Lower leg skin (tissue), 4 donors: ENCODE measurements at regions not wholly inside any gene's neighbourhood (a gene's known extent, or its start where the extent isn't known, plus 50 kb on each side); places are given as distances from the start of the nearest gene placed in this dataset.
"Not testable (repeated sequence)": the region's sequence is repeated elsewhere in the genome, so short reads cannot be mapped to it uniquely, and the experiment has no call there.

Source experiments
- DNase-seq, 2 donors: peaks; one replicate each; pipeline ENCODE4 v3.0.0-alpha.2; 2019; ENCODE audit warnings: low spot score in 2 of 2
- H3K4me3 ChIP-seq: fragments of 200-600 bp; sonication (generic); 2 replicates; pipeline ENCODE4 v1.5.1; 2017; ENCODE audit warnings: mild to moderate bottlenecking, low read depth; ENCODE audit not compliant: poor library complexity, severe bottlenecking
- CTCF ChIP-seq, 3 donors: fragments of 450-650 bp; IDR thresholded peaks; one replicate each; pipeline ENCODE4 v1.5.1; 2016; ENCODE audit warnings: antibody characterized with exemption in 3 of 3, mild to moderate bottlenecking in 3 of 3, moderate library complexity in 2 of 3
- POLR2A ChIP-seq, 2 donors: fragments of 450-650 bp; IDR thresholded peaks; one replicate each; pipeline ENCODE4 v1.6.1; 2016 to 2017; ENCODE audit warnings: antibody characterized with exemption in 2 of 2, mild to moderate bottlenecking in 1 of 2, moderate library complexity in 1 of 2
- WGBS, 2 donors: methylation state at CpG; one replicate each; pipeline ENCODE4 v1.1.5; 2018; 5-methylcytosine and 5-hydroxymethylcytosine counted together
- intact Hi-C: fragments of 100-400 bp; cut with DNase I; formaldehyde crosslinking; loops from one replicate; pipeline ENCODE4 v1.15.0; 2023; ENCODE audit warnings: low total_unique reads

- TF ChIP-seq POLR2A (IDR thresholded peaks at IDR 0.05) = no peak
- no peak overlapping the region for H3K4me3 ChIP-seq
- intact Hi-C loops = no loop called here
- DNase-seq = no peak
Measured at GRCh38 chr7:20479706-20480105, 135.8 kb upstream of the ABCB5 start.

- DNase-seq = no peak
- no peak overlapping the region for H3K4me3 ChIP-seq
- WGBS, 2 donors = 86 to 89% methylated on average over 2 of the region's 2 CpGs
- intact Hi-C loops = no loop called here
- TF ChIP-seq POLR2A (IDR thresholded peaks at IDR 0.05) = no peak
Measured at GRCh38 chr7:20482071-20482470, 133.4 kb upstream of the ABCB5 start.

- 9 to 18% methylated on average over 1 of the region's 1 CpG for WGBS, 2 donors
- no peak for DNase-seq
- no peak for TF ChIP-seq POLR2A (IDR thresholded peaks at IDR 0.05)
- no peak for TF ChIP-seq CTCF (IDR thresholded peaks at IDR 0.05)
- H3K4me3 ChIP-seq = no peak overlapping the region
- intact Hi-C loops = no loop called here
Measured at GRCh38 chr7:20484356-20484755, 131.1 kb upstream of the ABCB5 start.

- H3K4me3 ChIP-seq = no peak overlapping the region
- no peak for DNase-seq
- TF ChIP-seq CTCF (IDR thresholded peaks at IDR 0.05) (no peak), POLR2A (IDR thresholded peaks at IDR 0.05) (no peak)
- intact Hi-C loops = no loop called here
Measured at GRCh38 chr7:20488850-20489249, 126.6 kb upstream of the ABCB5 start.

GRCh38 chr7:20491284-20491683 lies 124.2 kb upstream of the ABCB5 start:
- no peak overlapping the region for H3K4me3 ChIP-seq
- intact Hi-C loops = no loop called here
- TF ChIP-seq CTCF (IDR thresholded peaks at IDR 0.05) = no peak
- TF ChIP-seq POLR2A (IDR thresholded peaks at IDR 0.05) = no peak
- no peak for DNase-seq

- intact Hi-C loops = no loop called here
- H3K4me3 ChIP-seq = no peak overlapping the region
- TF ChIP-seq CTCF (IDR thresholded peaks at IDR 0.05) (no peak), POLR2A (IDR thresholded peaks at IDR 0.05) (no peak)
- no peak for DNase-seq
Measured at GRCh38 chr7:20494566-20494965, 120.9 kb upstream of the ABCB5 start.

- intact Hi-C loops, DNase-seq, H3K4me3 ChIP-seq: not testable (repeated sequence)
- 79 to 80% methylated on average over 3 of the region's 3 CpGs for WGBS, 2 donors
Measured at GRCh38 chr7:20501473-20501872, 114.0 kb upstream of the ABCB5 start.
